ENCODE measurements at regions not wholly inside any gene's neighbourhood (a gene's known extent, or its start where the extent isn't known, plus 50 kb on each side); places are given as distances from the start of the nearest gene placed in this dataset.

DNA sequence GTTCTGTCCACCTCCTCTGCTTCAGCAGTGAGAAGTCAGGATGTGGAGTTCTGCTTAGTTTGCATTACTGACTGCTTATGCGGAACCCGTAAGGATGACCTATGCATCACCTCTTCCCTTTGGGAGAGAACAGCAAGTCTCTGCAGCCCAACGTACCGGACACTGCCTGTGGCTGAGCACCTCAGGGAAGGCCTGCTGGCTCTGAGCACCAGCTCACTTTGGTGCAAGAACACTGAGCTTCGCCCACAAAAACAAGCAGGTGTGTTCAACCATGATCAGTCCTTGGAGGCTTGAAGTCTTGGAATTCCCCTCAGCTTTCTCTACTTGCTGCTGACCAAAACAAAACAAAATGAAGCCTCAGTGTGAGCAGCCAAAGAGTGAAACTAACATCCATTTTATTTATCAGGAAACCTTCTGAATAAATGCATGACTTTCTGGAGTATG, 52.7 kb upstream of the NCK2 start:
- Histone ChIP-seq H3K4me3 (ENCODE audit: low read length in 2 of 2) (no peak overlapping the region), H3K27ac (ENCODE audit: low read depth, low read length) (no peak overlapping the region), H3K36me3 (ENCODE audit: insufficient read depth, low read length) (no peaks in the 10 kb centered on the region), H3K4me1 (ENCODE audit: insufficient read depth, low read length) (no peaks in the 10 kb centered on the region), H3K9me3 (ENCODE audit: control insufficient read depth in 1 of 2, low read length in 2 of 2) (no peaks in the 10 kb centered on the region), H3K27me3 (ENCODE audit: insufficient read depth, low read length) (no peaks in the 10 kb centered on the region)
- intact Hi-C loops (cut with micrococcal nuclease), result no loop called here
- peaks cover 0 to 1% (median 0%) of the 10 kb centered on the region in 8 donors for H3K9me3 Mint-ChIP-seq
- ChIA-PET CTCF (ENCODE audit: partially characterized antibody) (interaction anchor here (1.4 kb wide), 1 partner anchor 115 kb away, joined by 3 read pairs; no protein-coding TSS in a partner anchor), POLR2A (ENCODE audit: partially characterized antibody) (no interaction called here)
- peaks cover 0 to 5% (median 0%) of the 10 kb centered on the region in 4 donors for H3K4me1 Mint-ChIP-seq
- H3K4me3 Mint-ChIP-seq, result no peak overlapping the region
- H3K36me3 Mint-ChIP-seq, result no peaks in the 10 kb centered on the region
- peaks cover 0 to under 1% of the 10 kb centered on the region in 2 donors for H3K27me3 Mint-ChIP-seq
- no peak overlapping the region for H3K27ac Mint-ChIP-seq
- no peak for DNase-seq

DNA sequence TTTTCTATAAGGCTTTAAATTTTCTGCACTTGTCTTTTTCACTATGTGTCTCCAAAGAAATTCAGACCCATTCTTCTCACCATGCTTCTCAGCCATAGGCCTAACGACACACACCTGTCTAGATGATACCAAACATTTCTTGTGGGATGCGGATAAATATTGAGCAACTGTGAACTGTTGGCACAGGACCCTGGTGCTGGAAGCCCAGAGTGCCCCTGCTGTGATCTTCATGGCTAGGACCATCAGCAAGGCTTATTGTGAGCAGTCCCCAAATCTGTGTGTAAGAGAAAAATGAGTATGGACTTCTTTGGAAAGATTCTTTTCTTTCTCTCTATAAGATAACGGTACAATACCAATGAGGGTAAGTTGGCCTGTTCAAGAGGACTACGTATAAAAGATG, 54.1 kb upstream of the NCK2 start:
- DNase-seq, result no peak
- Mint-ChIP-seq H3K4me3 (no peak overlapping the region), H3K4me1 (peaks cover 0 to 5% (median 0%) of the 10 kb centered on the region in 4 donors), H3K36me3 (no peaks in the 10 kb centered on the region), H3K27ac (peak overlapping the region in 1 of 7 donors; percentile 43), H3K27me3 (no peaks in the 10 kb centered on the region), H3K9me3 (peaks cover 0 to 1% (median 0%) of the 10 kb centered on the region in 8 donors)
- ChIA-PET CTCF (ENCODE audit: partially characterized antibody) (no interaction called here), POLR2A (ENCODE audit: partially characterized antibody) (no interaction called here)
- intact Hi-C loops (cut with micrococcal nuclease), result no loop called here
- Histone ChIP-seq H3K4me3 (ENCODE audit: low read length in 2 of 2) (no peak overlapping the region), H3K36me3 (ENCODE audit: insufficient read depth, low read length) (no peaks in the 10 kb centered on the region), H3K4me1 (ENCODE audit: insufficient read depth, low read length) (no peaks in the 10 kb centered on the region), H3K27ac (ENCODE audit: low read depth, low read length) (no peak overlapping the region), H3K9me3 (ENCODE audit: control insufficient read depth in 1 of 2, low read length in 2 of 2) (no peaks in the 10 kb centered on the region), H3K27me3 (ENCODE audit: insufficient read depth, low read length) (no peaks in the 10 kb centered on the region)

DNA sequence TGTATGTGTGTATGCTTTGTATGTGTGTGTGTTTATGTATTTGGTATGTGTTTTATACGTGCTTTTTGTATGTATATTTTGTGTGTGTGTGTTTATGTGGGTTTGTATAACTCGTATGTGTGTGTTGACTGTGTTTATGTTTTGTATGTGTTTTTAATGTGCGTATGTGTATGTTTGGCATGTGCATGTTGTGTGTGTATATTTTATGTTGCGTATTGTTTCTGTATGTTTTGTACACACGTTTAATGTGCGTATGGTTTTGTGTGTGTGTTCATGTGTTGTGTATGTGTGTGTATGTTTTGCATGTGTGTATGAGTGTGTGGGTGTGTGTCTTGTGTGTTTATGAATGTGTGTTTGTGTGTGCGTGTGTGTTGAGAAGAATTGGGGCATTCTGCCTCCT, 55.2 kb upstream of the NCK2 start:
- no peak overlapping the region for H3K27ac ChIP-seq (ENCODE audit: low read depth, low read length)
- intact Hi-C loops (cut with micrococcal nuclease), result no loop called here
- POLR2A ChIA-PET (ENCODE audit: partially characterized antibody), result no interaction called here
- H3K4me3 ChIP-seq (ENCODE audit: low read length in 2 of 2), result no peak overlapping the region
- no peak overlapping the region for H3K4me3 Mint-ChIP-seq
- no peak for DNase-seq
- peaks cover 0 to 5% (median 0%) of the 10 kb centered on the region in 4 donors for H3K4me1 Mint-ChIP-seq
- H3K27ac Mint-ChIP-seq, result peak overlapping the region in 1 of 7 donors; percentile 48
- H3K27me3 Mint-ChIP-seq, result no peaks in the 10 kb centered on the region
- no peaks in the 10 kb centered on the region for H3K36me3 Mint-ChIP-seq
- H3K4me1 ChIP-seq (ENCODE audit: insufficient read depth, low read length), result no peaks in the 10 kb centered on the region
- no peaks in the 10 kb centered on the region for H3K36me3 ChIP-seq (ENCODE audit: insufficient read depth, low read length)
- no peaks in the 10 kb centered on the region for H3K27me3 ChIP-seq (ENCODE audit: insufficient read depth, low read length)
- H3K9me3 Mint-ChIP-seq, result peaks cover 0 to 1% (median 0%) of the 10 kb centered on the region in 8 donors
- H3K9me3 ChIP-seq (ENCODE audit: control insufficient read depth in 1 of 2, low read length in 2 of 2), result no peaks in the 10 kb centered on the region
- CTCF ChIA-PET (ENCODE audit: partially characterized antibody), result no interaction called here

DNA sequence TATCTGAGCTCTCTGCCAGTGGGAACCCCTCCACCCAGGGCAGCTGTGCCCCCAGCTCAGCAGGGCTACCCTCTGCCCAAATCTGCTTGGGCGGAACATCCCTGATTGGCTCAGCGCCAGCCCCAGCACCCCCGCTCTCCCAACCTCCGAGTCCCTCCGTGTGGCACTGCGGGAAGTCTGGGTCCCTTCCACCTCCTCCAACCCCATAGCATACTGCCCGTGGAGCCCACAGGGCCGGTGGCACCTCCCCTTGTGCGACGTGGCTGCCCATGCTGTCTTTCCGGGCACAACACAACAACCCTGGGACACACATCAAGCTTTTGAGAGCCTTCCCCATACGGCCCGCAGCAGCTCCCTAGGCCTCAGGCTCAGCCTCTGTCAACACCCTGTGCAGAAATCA, 55.8 kb upstream of the NCK2 start:
- Mint-ChIP-seq H3K36me3 (no peaks in the 10 kb centered on the region), H3K4me1 (peaks cover 0 to 5% (median 0%) of the 10 kb centered on the region in 4 donors), H3K27ac (no peak overlapping the region), H3K27me3 (no peaks in the 10 kb centered on the region), H3K4me3 (no peak overlapping the region), H3K9me3 (peaks cover 0 to 1% (median 0%) of the 10 kb centered on the region in 8 donors)
- intact Hi-C loops (cut with micrococcal nuclease), result no loop called here
- CTCF ChIA-PET (ENCODE audit: partially characterized antibody), result no interaction called here
- POLR2A ChIA-PET (ENCODE audit: partially characterized antibody), result no interaction called here
- no peaks in the 10 kb centered on the region for H3K9me3 ChIP-seq (ENCODE audit: control insufficient read depth in 1 of 2, low read length in 2 of 2)
- no peak overlapping the region for H3K4me3 ChIP-seq (ENCODE audit: low read length in 2 of 2)
- DNase-seq, result no peak
- H3K36me3 ChIP-seq (ENCODE audit: insufficient read depth, low read length), result no peaks in the 10 kb centered on the region
- H3K27ac ChIP-seq (ENCODE audit: low read depth, low read length), result no peak overlapping the region
- no peaks in the 10 kb centered on the region for H3K4me1 ChIP-seq (ENCODE audit: insufficient read depth, low read length)
- H3K27me3 ChIP-seq (ENCODE audit: insufficient read depth, low read length), result no peaks in the 10 kb centered on the region

DNA sequence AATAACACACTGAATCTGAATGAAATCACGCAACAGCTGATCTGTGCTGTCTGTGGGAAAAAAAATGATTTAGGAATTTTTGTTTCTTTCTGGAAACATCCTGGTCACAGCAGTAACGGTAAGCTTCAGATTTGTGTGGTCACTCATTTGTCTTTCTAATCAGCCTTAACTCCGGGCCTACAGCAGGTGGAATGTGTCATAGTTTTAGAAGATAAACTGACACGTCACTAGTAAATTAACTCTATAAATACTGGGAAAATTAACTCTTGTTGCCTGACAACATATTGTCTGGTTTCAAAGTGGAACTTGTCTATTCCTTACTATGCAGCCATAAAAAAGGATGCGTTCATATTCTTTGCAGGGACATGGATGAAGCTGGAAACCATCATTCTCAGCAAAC, 58.1 kb upstream of the NCK2 start:
- H3K36me3 ChIP-seq (ENCODE audit: insufficient read depth, low read length), result no peaks in the 10 kb centered on the region
- ChIA-PET POLR2A (ENCODE audit: partially characterized antibody) (no interaction called here), CTCF (ENCODE audit: partially characterized antibody) (no interaction called here)
- no peak overlapping the region for H3K4me3 ChIP-seq (ENCODE audit: low read length in 2 of 2)
- H3K27ac ChIP-seq (ENCODE audit: low read depth, low read length), result no peak overlapping the region
- Mint-ChIP-seq H3K4me1 (peaks cover 0 to 8% (median 2%) of the 10 kb centered on the region in 4 donors), H3K36me3 (no peaks in the 10 kb centered on the region), H3K27ac (no peak overlapping the region), H3K27me3 (no peaks in the 10 kb centered on the region), H3K9me3 (peaks cover 0 to 2% (median 0%) of the 10 kb centered on the region in 8 donors), H3K4me3 (no peak overlapping the region)
- H3K27me3 ChIP-seq (ENCODE audit: insufficient read depth, low read length), result no peaks in the 10 kb centered on the region
- no peak for DNase-seq
- no peaks in the 10 kb centered on the region for H3K4me1 ChIP-seq (ENCODE audit: insufficient read depth, low read length)
- no peaks in the 10 kb centered on the region for H3K9me3 ChIP-seq (ENCODE audit: control insufficient read depth in 1 of 2, low read length in 2 of 2)
- intact Hi-C loops (cut with micrococcal nuclease), result no loop called here

DNA sequence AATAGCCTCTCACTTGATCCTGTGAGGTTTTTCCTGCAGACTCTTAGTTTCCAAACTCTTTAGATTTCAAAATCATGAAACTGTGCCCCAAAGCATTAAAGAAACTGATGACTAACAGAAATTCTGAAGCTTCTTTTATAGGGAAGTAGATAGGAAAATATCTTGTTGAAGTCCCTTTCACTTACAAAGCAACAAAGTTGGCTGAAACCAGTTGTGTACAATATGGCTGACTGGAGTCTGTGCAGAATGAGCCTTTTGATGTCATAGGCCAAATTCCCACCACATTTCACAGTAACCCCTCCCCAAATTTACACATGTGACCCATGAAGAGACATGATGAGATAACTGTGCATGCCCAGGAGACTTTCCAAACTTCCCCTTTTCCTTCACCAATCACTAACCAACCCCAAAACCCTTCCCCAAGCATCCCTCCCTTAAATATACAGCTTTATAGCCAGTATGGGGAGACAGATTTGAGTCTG, 61.7 kb upstream of the NCK2 start:
- Histone ChIP-seq H3K27me3 (ENCODE audit: insufficient read depth, low read length) (no peaks in the 10 kb centered on the region), H3K36me3 (ENCODE audit: insufficient read depth, low read length) (no peaks in the 10 kb centered on the region), H3K4me1 (ENCODE audit: insufficient read depth, low read length) (peaks cover 7% of the 10 kb centered on the region), H3K4me3 (ENCODE audit: low read length in 2 of 2) (no peak overlapping the region), H3K27ac (ENCODE audit: low read depth, low read length) (no peak overlapping the region), H3K9me3 (ENCODE audit: control insufficient read depth in 1 of 2, low read length in 2 of 2) (no peaks in the 10 kb centered on the region)
- Mint-ChIP-seq H3K9me3 (peaks cover 0 to 2% (median 0%) of the 10 kb centered on the region in 8 donors), H3K27me3 (peaks cover 0 to 3% of the 10 kb centered on the region in 2 donors), H3K4me3 (no peak overlapping the region), H3K27ac (no peak overlapping the region), H3K36me3 (no peaks in the 10 kb centered on the region), H3K4me1 (peaks cover 10 to 13% (median 11%) of the 10 kb centered on the region in 4 donors)
- no peak for DNase-seq
- intact Hi-C loops (cut with micrococcal nuclease), result no loop called here
- ChIA-PET CTCF (ENCODE audit: partially characterized antibody) (no interaction called here), POLR2A (ENCODE audit: partially characterized antibody) (no interaction called here)

DNA sequence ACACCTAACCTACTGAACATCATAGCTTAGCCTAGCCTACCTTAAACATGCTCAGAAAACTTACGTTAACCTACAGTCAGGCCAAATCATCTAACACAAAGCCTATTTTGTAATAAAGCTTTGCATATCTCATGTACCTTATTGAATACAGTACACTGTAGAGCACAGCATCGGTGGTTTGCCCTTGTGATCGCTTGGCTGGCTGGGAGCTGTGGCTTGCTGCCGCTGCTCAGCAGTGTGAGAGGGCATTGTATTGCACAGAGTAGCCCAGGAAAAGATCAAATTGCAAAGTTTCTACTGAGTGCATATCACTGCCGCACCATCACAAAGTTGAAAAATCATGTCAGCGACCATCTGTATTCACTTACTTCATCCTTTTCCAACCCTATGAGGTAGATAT, 62.3 kb upstream of the NCK2 start:
- Histone ChIP-seq H3K27me3 (ENCODE audit: insufficient read depth, low read length) (no peaks in the 10 kb centered on the region), H3K4me3 (ENCODE audit: low read length in 2 of 2) (no peak overlapping the region), H3K9me3 (ENCODE audit: control insufficient read depth in 1 of 2, low read length in 2 of 2) (no peaks in the 10 kb centered on the region), H3K4me1 (ENCODE audit: insufficient read depth, low read length) (peaks cover 7% of the 10 kb centered on the region), H3K36me3 (ENCODE audit: insufficient read depth, low read length) (no peaks in the 10 kb centered on the region), H3K27ac (ENCODE audit: low read depth, low read length) (no peak overlapping the region)
- Mint-ChIP-seq H3K36me3 (no peaks in the 10 kb centered on the region), H3K9me3 (peaks cover 0 to 2% (median 0%) of the 10 kb centered on the region in 8 donors), H3K4me3 (no peak overlapping the region), H3K27ac (no peak overlapping the region), H3K27me3 (peaks cover 0 to 3% of the 10 kb centered on the region in 2 donors), H3K4me1 (peaks cover 10 to 13% (median 12%) of the 10 kb centered on the region in 4 donors)
- ChIA-PET CTCF (ENCODE audit: partially characterized antibody) (no interaction called here), POLR2A (ENCODE audit: partially characterized antibody) (no interaction called here)
- DNase-seq, result no peak
- intact Hi-C loops (cut with micrococcal nuclease), result no loop called here

DNA sequence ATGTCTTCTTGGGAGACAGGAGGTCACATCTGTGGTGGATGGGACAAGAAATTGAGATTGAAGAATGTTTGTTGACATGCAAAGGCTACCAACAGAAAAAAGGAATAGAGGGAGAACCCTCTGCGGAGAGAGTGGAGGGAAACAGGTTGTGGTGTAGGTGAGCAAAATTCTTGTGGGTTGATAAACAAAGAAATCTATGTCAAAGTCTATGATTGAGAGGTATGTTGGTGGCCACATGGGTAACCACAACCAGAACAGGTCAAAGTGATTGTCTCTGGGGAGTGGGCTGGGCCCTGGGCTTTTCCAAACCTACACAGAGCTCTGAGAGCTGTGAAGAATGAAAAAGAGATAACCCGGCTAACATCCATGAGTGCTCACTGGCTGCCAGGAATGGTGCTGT, 62.8 kb upstream of the NCK2 start:
- DNase-seq, result no peak
- Mint-ChIP-seq H3K27me3 (peaks cover 2 to 3% of the 10 kb centered on the region in 2 donors), H3K36me3 (no peaks in the 10 kb centered on the region), H3K4me3 (no peak overlapping the region), H3K4me1 (peaks cover 10 to 13% (median 12%) of the 10 kb centered on the region in 4 donors), H3K27ac (no peak overlapping the region), H3K9me3 (peaks cover 0 to 2% (median 0%) of the 10 kb centered on the region in 8 donors)
- Histone ChIP-seq H3K4me1 (ENCODE audit: insufficient read depth, low read length) (peaks cover 7% of the 10 kb centered on the region), H3K27ac (ENCODE audit: low read depth, low read length) (no peak overlapping the region), H3K27me3 (ENCODE audit: insufficient read depth, low read length) (no peaks in the 10 kb centered on the region), H3K9me3 (ENCODE audit: control insufficient read depth in 1 of 2, low read length in 2 of 2) (no peaks in the 10 kb centered on the region), H3K4me3 (ENCODE audit: low read length in 2 of 2) (no peak overlapping the region), H3K36me3 (ENCODE audit: insufficient read depth, low read length) (no peaks in the 10 kb centered on the region)
- intact Hi-C loops (cut with micrococcal nuclease), result no loop called here
- POLR2A ChIA-PET (ENCODE audit: partially characterized antibody), result no interaction called here
- CTCF ChIA-PET (ENCODE audit: partially characterized antibody), result no interaction called here

All from CD4-positive, alpha-beta memory T cell (primary cell).